GM23248 (cell line): ENCODE measurements at regions not wholly inside any gene's neighbourhood (a gene's known extent, or its start where the extent isn't known, plus 50 kb on each side); places are given as distances from the start of the nearest gene placed in this dataset.

Source experiments
- EZH2 ChIP-seq: fragments of 200-600 bp; sonication (generic); IDR thresholded peaks from 2 replicates; pipeline ENCODE4 v1.6.1; 2018; ENCODE audit warnings: antibody characterized with exemption, mild to moderate bottlenecking; ENCODE audit not compliant: insufficient read depth, poor library complexity, severe bottlenecking
- EZH2phosphoT487 ChIP-seq: fragments of 200-600 bp; sonication (generic); IDR thresholded peaks from 2 replicates; pipeline ENCODE4 v1.6.1; 2018; ENCODE audit warnings: antibody characterized with exemption, moderate library complexity, mild to moderate bottlenecking, low read depth; ENCODE audit not compliant: insufficient read depth

DNA sequence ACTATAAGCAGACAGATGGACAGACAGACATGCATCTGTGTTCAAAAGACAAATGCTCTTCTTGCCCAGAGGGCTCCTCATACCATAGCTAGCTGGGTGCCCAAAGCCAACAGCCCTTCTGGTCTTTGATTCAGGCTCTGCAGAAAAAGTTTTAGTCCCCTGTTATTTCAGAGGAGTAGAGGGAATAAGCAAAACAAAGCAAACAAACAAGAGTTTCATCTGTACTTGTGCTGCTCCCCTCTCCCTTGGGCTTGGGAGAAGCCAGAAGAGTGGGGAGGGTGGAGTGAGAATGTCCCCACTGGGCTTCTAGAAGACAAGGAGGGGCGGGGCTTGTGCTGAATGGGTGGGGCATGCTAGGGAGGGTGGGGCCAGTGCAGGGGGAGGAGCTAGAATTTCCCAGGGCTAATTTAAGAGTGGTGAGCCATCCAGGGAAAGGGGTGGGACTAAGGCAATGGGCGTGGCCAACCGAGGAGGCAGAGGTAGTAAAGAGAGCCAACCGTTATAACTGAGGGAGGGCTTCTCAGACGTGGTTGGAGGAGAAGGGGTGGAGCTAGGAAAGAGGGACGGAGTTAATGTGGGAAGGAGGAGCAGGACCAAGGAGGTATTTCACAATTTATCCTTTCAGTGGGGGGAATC is 101.2 kb upstream of the MGMT start:
- TF ChIP-seq EZH2 (no peak), EZH2phosphoT487 (no peak)
